OCI-LY3 (cell line): ENCODE measurements at regions not wholly inside any gene's neighbourhood (a gene's known extent, or its start where the extent isn't known, plus 50 kb on each side); places are given as distances from the start of the nearest gene placed in this dataset.

Experiments
- EZH2phosphoT487 ChIP-seq: fragments of 200-600 bp; shearing (Covaris generic); IDR thresholded peaks from 2 replicates; pipeline ENCODE4 v1.6.1; 2018; ENCODE audit warnings: antibody characterized with exemption, mixed run types, low read depth
- TF ChIP-seq, protein P1 (sequence below): fragments of 200-600, 300-600 bp; sonication (generic); IDR thresholded peaks from 2 replicates; pipeline ENCODE4 v1.5.1; 2014; ENCODE audit warnings: antibody characterized with exemption, low read length, low read depth

DNA sequence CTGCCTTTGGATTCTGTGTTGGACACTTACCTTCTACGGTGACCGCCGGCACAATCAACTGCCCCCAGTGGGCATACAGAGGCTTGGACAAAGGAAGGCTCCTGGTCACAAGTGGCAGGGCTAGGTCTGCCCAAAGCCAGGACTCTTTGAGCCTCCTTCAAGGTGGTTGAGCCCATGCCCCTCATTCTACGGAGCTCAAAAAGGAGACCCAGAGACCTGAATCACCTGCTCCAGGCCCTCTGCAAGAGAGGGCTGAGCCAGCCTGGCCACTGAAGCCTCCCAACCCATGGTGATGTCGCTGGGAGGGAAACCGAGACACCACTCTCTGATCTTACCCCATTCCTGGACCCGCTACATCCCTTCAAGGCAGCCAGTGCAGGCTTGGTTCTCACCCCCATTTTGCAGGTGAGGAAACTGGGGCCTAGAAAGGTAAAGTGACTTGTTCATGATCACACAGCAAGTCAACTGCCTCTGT is 87.9 kb downstream of the INHBB start:
- TF ChIP-seq, protein P1, sequence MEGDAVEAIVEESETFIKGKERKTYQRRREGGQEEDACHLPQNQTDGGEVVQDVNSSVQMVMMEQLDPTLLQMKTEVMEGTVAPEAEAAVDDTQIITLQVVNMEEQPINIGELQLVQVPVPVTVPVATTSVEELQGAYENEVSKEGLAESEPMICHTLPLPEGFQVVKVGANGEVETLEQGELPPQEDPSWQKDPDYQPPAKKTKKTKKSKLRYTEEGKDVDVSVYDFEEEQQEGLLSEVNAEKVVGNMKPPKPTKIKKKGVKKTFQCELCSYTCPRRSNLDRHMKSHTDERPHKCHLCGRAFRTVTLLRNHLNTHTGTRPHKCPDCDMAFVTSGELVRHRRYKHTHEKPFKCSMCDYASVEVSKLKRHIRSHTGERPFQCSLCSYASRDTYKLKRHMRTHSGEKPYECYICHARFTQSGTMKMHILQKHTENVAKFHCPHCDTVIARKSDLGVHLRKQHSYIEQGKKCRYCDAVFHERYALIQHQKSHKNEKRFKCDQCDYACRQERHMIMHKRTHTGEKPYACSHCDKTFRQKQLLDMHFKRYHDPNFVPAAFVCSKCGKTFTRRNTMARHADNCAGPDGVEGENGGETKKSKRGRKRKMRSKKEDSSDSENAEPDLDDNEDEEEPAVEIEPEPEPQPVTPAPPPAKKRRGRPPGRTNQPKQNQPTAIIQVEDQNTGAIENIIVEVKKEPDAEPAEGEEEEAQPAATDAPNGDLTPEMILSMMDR = no peak
- TF ChIP-seq EZH2phosphoT487 = no peak
